ENCODE measurements at regions not wholly inside any gene's neighbourhood (a gene's known extent, or its start where the extent isn't known, plus 50 kb on each side); places are given as distances from the start of the nearest gene placed in this dataset.

GRCh38 chr2:2809771-2810170, 478.7 kb upstream of the MYT1L start:
- TF ChIP-seq PATZ1 (CRISPR knock-in tag; IDR thresholded peaks at IDR 0.05; ENCODE audit: borderline replicate concordance) (no peak), OSR1 (CRISPR knock-in tag; IDR thresholded peaks at IDR 0.05) (no peak), ZNF8 (CRISPR knock-in tag; IDR thresholded peaks at IDR 0.05) (no peak), TOX (CRISPR knock-in tag; IDR thresholded peaks at IDR 0.05; ENCODE audit: borderline replicate concordance) (no peak), CREB5 (CRISPR knock-in tag; IDR thresholded peaks at IDR 0.05; ENCODE audit: low read depth) (no peak), SNAI2 (CRISPR knock-in tag; IDR thresholded peaks at IDR 0.05) (no peak), ARNTL (CRISPR knock-in tag; IDR thresholded peaks at IDR 0.05; ENCODE audit: borderline replicate concordance, low read depth) (no peak), CSDC2 (CRISPR knock-in tag; IDR thresholded peaks at IDR 0.05) (no peak)

Measured in SK-N-SH treated with all-trans-retinoic acid at 6 μM for 48 hours (cell line).